SH-SY5Y (cell line): ENCODE measurements at regions not wholly inside any gene's neighbourhood (a gene's known extent, or its start where the extent isn't known, plus 50 kb on each side); places are given as distances from the start of the nearest gene placed in this dataset.

Source experiments
- GATA2 ChIP-seq: IDR thresholded peaks from 2 replicates; pipeline ENCODE4 v1.6.1; 2011; ENCODE audit warnings: mild to moderate bottlenecking, low read depth, low read length
- GATA3 ChIP-seq: IDR thresholded peaks from 2 replicates; pipeline ENCODE4 v1.6.1; 2011; ENCODE audit warnings: low read depth, mild to moderate bottlenecking, low read length, moderate library complexity

DNA sequence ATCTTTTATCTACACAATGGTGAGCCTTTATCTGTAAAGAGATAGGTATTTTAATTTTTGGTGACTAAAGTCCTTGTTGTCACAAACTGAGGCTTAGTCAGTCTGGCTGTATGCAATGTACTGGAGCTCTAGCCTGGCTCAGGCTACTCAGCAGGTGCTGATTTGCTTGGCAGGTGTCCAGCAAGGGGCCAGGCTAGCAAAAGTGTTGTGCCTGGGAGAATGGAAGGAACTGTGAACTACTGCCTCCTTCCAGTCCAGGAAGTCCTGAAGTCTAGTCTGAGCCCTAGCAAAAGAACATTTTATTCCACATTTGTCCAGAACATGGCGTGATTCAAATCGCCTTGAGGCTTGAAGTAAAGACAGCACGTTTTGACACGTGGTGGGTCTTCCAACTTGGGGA is 260.5 kb downstream of the CCDC85A start:
- TF ChIP-seq GATA3 (no peak), GATA2 (no peak)

DNA sequence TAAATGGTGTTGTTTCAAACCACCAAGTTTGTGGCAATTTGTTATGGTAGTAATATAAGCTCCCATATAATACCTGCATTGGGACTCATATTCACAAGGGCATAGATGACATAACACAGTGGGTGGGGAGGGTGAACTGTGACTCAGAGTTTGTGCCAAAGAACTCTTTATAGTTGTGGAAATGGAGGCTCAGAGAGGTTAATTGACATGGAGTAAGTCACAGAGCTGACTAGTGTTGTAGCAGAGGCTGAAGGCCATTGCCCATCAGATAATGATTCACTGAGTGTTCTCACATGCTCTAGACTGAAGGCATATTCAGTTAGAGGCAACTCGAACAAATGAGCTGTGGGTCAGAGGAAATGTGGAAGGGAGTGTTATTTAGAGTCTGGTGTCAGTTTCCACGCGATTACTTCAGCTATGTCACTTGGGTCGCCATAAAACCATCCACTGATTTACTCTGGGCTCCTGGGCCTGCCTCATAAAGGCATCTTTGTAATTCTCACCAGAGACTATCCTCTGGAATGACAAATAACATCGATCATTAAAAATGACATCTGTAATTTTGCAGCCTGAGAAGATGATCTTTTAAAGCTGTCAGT is 264.7 kb downstream of the CCDC85A start:
- TF ChIP-seq GATA2 (no peak), GATA3 (no peak)

DNA sequence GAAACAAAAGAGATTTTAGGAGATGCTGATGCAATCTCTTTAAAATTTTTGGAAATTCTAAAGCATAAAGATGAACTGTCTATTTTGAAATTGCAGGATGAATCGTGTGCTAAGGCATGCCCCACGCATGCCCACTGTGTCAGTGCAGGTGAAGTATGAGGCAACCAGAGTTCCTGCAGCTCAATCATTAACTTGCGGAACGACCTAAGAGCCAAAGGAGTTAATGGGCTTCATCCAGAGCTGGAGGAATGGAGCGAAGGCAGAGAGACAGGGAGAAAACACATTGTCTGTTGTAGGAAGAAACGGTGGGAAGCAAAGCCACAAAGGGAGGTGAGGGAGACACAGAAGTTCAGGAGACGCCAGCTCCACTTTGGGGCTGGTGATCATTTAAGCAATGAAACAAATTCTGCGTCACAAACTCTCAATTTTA is 265.2 kb downstream of the CCDC85A start:
- TF ChIP-seq GATA3 (no peak), GATA2 (no peak)

DNA sequence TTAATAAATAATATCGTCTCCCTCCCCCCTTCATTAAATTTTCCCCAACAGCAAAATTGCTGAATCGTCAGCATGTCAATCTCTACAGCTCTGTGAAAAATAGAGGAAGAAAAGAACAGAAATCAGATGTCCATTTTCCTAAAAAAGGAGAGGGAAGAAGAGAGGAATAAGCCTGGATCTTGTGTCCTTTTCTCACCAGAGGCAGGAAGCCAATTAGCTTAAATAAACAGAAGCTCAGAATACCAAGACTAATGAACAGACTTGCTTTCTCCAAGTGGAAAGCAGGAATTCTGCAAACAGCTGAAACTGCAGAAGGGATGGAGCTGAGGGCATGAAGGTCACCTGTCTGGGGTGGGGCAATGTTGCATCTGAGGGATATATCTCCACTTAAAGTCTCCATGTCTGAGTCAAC is 265.7 kb downstream of the CCDC85A start:
- TF ChIP-seq GATA2, result no peak
- no peak for TF ChIP-seq GATA3

DNA sequence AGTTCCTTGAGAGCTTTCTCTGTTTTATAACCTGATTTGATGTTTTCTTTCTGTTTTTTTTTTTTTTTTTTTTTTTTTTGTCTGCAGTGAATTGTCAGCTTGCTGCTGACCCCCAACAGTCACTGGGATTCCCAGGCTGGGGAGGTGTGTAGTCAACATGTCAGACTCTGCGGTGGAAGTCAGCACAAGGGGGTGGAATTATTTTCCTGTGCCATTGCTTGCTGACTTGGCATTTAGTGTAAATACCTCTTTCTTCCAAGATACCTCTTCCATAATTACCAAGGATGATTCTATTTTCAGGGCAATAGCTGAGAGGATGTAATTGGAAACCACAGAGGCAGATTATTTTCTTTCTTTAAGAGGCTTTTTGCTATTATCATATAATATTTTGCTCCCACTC is 266.3 kb downstream of the CCDC85A start:
- TF ChIP-seq GATA2, result no peak
- TF ChIP-seq GATA3, result no peak

DNA sequence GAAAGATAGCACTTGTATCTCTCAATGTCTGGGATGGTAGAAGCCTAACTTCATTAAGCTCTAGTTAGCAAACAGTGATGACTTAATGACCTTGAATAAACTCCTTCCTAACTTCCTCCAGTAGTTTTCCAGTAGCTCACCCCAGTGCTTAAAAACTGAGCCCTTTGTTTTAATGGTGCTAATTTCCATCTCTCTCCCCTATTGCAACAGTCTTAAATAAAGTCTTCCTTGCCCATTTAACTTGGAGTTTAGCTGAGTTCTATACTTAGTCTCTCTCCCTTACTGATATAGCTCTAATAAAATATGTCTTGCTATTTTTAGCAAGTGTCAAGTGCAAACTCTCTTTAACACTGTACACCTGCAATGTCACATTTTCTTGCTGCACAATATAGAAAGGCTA is 267.0 kb downstream of the CCDC85A start:
- TF ChIP-seq GATA2 (no peak), GATA3 (no peak)

DNA sequence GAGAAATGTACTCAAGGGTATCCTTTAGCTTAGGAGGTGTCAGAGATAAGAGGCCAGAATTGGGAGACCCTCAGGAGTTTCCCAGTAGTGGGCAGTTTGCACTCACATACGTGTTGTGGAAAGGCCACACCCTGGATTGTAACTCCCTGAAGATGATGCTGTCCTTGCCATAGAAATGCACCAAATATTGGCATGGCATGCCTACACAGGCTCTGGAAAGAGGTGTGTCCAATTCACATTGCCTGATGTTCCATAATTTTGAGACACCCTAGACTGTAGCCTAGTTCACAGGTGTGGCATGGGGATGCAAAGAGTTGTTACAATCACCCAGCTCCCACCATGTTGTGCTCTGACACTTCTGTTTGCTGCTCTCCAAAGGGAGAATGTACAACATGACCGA is 271.9 kb downstream of the CCDC85A start:
- TF ChIP-seq GATA3, result no peak
- no peak for TF ChIP-seq GATA2

DNA sequence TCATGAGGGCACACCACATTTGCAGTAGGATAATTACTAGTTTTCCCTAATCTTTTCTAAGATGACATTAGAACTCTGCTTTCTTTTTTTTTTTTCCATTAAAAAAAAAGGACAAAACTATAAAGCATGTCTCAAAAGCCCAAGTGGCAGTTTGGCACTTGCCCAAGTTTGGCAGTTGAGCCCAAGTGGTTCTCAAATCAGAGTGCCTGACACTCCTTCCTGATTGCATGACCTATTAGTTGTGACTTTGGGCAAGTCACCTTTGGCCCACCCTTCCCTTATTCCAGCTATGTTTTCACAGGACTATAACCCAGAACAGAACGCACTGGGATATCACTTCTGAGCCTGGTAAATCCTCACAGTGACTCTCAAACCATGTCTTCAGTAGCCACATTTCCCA is 273.0 kb downstream of the CCDC85A start:
- TF ChIP-seq GATA3 (no peak), GATA2 (no peak)

DNA sequence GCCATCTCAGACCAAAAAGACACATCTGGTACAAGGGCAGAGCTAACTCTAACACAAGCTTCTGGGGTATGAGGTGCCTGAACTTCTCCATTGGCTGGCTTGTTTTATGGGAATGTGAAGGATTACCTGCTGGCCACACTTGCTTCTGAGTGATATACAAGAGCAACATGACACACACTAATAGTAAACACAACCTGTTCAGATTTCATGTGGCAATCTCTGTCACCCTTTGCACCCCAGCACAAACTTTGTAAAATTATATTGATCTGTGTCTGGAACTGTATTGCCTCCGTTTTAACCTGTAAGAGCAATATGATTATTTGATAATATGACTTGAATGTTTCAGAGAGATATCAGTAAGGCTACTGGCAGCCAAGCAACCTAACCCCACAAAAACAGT is 276.7 kb downstream of the CCDC85A start:
- no peak for TF ChIP-seq GATA3
- no peak for TF ChIP-seq GATA2

DNA sequence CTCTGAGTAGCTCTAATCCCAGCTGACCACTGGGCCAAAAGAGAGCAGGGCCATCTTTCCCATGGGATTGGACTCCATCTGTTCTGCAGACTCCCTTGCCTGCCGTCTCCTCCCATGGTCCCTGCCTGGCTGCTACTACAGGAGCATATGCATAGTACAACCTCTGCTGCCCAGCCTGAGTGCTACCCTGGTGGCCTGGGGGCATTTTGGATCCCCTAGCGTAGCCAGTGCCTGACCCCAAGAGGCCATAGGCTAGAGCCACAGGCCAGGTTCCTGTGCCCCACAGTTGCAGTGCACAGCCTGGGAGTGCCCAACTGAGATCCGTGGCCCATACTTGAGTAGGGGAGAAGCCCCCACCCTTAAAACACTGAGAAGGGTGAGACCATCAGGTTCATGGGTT is 280.3 kb downstream of the CCDC85A start:
- TF ChIP-seq GATA3, result no peak
- TF ChIP-seq GATA2, result no peak

DNA sequence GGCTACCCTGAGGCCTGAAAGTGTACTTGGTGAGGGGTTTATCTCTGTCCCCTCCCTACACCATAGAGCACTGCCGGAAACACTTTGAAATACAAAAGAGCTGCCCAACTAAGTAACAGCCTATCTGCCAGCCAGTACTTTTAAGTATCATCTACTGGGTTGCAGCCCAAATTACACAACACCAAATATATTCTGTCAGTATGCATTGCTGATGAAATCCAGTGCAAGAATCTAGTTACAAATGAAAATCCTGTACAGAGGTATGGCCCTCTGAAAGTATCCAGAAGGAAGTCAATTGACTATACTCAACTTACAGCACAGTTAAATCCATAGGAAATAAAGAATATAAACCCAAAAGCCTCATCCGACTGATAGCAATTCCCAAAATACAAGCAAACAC is 280.8 kb downstream of the CCDC85A start:
- TF ChIP-seq GATA3 (no peak), GATA2 (no peak)

DNA sequence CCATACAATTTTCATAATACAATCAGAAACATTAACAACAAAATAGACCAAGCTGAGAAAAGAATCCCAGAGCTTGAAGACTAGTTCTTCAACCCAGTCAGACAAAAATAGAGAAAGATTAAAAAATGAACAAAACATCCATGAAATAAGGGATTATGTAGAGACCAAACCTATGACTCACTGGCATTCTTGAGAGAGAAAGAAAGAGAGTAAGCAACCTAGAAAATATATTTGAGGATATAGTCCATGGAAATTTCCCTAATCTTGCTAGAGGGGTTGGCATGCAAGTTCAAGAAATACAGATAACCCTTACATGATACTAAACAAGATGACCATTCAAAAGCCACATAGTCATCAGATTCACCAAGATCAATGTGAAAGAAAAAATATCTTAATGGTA is 281.7 kb downstream of the CCDC85A start:
- TF ChIP-seq GATA2 (no peak), GATA3 (no peak)

DNA sequence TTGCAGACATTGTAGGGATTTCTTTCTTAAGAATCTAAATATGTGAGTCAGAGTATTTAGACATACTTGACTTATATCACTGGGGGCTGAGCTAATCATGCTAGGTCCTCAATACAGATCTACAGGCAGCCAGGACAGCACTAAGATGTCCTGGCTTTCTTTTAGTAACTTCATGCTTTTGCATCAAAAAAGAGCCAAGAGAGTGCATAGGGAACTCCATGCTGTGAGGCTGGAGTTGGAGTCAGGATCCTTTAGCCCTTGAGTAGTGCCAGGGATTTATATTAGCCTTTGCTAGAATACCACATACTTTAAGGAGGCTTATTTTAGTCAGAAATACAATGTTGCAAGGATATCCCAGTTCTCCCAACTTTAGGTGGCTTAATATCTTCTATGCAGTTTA is 289.7 kb downstream of the CCDC85A start:
- TF ChIP-seq GATA3 (no peak), GATA2 (no peak)

DNA sequence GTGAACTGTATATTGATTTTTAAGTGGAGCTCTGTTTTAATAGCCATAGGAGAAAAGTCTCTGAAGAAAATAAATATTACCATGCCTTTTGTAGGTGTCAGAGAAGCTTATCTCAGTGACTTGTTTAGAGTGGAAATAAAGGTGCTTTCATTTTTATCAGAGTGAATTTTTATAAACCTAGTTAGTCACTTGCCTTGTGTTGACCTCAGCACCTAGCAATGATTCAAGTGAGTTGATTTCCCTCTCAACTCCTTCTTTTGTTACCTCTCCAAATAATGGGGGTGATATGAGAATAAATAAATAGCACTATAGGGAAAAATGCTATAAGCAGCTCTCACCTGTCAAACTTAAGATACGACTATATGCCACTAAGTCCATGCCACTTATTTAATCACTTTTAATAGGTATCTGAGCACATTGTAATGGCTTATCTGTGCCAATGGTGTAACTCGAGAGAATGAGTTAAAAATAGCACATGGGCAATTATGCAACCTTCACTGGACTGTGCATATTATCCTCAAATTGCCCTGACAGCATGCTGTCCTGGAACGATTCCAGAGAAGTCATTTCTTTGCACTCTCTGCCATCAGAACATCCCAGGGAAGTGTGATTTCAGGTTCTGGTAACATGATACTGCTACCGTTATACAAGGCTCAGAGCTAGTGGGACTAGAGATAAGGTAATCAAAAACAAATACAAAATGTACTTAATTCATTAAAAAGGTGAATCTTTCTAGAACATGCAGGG is 290.8 kb downstream of the CCDC85A start:
- TF ChIP-seq GATA2, result no peak
- no peak for TF ChIP-seq GATA3

DNA sequence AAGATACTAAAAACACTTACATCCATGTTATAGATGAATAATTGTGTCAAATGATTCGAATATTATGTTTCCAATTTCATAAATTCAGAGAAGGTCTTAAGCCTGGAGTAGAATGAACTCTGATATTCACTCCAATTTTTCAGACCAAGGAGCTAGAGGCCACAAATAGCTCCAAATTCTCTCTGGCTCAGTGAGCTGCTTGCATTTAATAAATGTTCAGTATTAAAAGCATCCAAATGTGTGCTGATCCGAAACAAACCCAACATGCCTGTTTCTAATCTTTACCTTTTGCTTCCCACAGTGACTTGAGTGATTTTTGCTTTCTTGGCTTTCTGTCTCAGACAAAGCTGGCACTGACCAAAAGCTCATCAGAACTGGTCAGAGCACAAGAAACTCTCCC is 291.4 kb downstream of the CCDC85A start:
- TF ChIP-seq GATA2 (no peak), GATA3 (no peak)

DNA sequence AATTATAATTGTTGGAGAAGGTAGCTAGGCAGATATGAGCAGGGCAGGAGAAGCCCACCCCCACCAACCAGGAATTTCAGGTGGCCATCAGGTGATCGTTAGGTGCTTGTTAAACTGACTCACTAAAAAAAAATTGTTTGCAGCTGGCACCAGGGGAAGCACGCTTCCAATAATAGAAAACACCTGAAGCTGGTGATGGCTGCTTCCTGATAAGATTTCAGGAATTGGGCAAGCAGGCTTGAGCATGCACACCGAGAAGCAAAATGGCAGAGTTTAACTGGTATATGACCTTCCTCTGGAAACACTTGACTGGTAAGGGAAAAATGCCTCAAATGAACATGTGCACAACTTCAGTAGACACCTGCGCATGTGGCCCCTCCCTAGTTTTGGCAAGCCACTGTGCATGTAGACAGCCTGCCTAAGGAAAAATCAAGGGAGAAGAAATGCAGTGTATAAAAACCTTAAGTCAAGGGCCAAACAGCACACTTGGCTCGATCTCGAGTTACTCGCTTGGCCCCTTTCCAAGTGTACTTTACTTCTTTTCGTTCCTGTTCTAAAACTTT is 292.8 kb downstream of the CCDC85A start:
- TF ChIP-seq GATA3 (no peak), GATA2 (no peak)
